ENCODE measurements at regions not wholly inside any gene's neighbourhood (a gene's known extent, or its start where the extent isn't known, plus 50 kb on each side); places are given as distances from the start of the nearest gene placed in this dataset.

DNA sequence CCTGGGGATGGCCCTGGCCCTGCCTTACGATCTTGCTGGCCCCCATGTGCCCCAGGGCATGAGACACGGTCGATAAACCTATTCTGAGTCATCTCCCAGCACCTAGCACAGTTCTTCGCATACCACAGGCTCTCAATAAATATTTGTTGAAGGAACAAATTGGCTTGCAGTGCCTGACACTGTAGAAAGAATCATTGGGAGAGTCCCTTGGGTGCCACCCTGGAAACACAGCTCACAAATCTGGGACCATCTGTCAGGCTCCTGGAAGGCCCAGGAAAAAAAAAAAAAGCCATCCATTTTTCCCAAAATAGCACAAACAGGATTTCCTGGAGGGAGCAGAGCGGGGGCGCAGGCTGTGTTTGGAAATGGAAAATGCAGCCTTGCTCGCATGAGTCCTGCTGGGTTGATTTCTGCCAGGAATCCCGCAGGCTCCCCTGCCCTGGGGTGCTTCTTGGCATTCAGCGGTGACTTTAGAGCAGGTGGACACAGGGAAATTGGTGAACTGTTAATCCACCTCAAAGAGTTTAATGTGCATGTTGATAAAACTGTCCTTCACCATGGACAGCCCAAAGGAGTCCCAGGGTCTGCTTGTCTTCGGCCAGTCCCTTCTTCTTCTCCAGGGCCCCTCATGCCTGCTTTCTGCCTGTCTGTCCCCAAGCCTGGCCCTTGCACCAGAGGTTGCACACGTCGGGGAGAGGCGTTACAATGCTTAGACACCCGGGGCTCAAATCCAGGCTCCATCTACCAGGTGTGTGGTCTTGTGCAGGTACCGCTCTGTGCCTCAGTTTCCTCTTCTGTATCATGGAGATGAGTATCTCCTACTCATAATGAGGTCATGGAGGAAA lies 106.1 kb upstream of the RFLNA start (continued):
- TF ChIP-seq, protein P1, sequence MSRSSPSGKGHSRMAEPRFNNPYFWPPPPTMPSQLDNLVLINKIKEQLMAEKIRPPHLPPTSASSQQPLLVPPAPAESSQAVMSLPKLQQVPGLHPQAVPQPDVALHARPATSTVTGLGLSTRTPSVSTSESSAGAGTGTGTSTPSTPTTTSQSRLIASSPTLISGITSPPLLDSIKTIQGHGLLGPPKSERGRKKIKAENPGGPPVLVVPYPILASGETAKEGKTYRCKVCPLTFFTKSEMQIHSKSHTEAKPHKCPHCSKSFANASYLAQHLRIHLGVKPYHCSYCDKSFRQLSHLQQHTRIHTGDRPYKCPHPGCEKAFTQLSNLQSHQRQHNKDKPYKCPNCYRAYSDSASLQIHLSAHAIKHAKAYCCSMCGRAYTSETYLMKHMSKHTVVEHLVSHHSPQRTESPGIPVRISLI (CRISPR knock-in tag; IDR thresholded peaks at IDR 0.05; ENCODE audit: borderline replicate concordance): no peak
- TF ChIP-seq, protein P2, sequence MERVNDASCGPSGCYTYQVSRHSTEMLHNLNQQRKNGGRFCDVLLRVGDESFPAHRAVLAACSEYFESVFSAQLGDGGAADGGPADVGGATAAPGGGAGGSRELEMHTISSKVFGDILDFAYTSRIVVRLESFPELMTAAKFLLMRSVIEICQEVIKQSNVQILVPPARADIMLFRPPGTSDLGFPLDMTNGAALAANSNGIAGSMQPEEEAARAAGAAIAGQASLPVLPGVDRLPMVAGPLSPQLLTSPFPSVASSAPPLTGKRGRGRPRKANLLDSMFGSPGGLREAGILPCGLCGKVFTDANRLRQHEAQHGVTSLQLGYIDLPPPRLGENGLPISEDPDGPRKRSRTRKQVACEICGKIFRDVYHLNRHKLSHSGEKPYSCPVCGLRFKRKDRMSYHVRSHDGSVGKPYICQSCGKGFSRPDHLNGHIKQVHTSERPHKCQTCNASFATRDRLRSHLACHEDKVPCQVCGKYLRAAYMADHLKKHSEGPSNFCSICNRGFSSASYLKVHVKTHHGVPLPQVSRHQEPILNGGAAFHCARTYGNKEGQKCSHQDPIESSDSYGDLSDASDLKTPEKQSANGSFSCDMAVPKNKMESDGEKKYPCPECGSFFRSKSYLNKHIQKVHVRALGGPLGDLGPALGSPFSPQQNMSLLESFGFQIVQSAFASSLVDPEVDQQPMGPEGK (CRISPR knock-in tag; IDR thresholded peaks at IDR 0.05): peak; percentile 56; the same call in 1 of the 2 replicates
- TF ChIP-seq MXD4 (CRISPR knock-in tag; IDR thresholded peaks at IDR 0.05): no peak
- TF ChIP-seq, protein P3, sequence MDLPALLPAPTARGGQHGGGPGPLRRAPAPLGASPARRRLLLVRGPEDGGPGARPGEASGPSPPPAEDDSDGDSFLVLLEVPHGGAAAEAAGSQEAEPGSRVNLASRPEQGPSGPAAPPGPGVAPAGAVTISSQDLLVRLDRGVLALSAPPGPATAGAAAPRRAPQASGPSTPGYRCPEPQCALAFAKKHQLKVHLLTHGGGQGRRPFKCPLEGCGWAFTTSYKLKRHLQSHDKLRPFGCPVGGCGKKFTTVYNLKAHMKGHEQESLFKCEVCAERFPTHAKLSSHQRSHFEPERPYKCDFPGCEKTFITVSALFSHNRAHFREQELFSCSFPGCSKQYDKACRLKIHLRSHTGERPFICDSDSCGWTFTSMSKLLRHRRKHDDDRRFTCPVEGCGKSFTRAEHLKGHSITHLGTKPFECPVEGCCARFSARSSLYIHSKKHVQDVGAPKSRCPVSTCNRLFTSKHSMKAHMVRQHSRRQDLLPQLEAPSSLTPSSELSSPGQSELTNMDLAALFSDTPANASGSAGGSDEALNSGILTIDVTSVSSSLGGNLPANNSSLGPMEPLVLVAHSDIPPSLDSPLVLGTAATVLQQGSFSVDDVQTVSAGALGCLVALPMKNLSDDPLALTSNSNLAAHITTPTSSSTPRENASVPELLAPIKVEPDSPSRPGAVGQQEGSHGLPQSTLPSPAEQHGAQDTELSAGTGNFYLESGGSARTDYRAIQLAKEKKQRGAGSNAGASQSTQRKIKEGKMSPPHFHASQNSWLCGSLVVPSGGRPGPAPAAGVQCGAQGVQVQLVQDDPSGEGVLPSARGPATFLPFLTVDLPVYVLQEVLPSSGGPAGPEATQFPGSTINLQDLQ (CRISPR knock-in tag; IDR thresholded peaks at IDR 0.05): no peak
- TF ChIP-seq HOXA3 (CRISPR knock-in tag; IDR thresholded peaks at IDR 0.05): no peak
- no peak for TF ChIP-seq HOXA5 (CRISPR knock-in tag; IDR thresholded peaks at IDR 0.05)
- TF ChIP-seq ZFP41 (CRISPR knock-in tag; IDR thresholded peaks at IDR 0.05; ENCODE audit: borderline replicate concordance): no peak
- TF ChIP-seq SETDB1 (CRISPR knock-in tag; IDR thresholded peaks at IDR 0.05; ENCODE audit: borderline replicate concordance): no peak
- TF ChIP-seq TOE1 (CRISPR knock-in tag; IDR thresholded peaks at IDR 0.05): no peak
- TF ChIP-seq TEAD2 (CRISPR knock-in tag; IDR thresholded peaks at IDR 0.05): no peak
- TF ChIP-seq MIXL1 (CRISPR knock-in tag; IDR thresholded peaks at IDR 0.05): no peak
- TF ChIP-seq ZFP37 (CRISPR knock-in tag; IDR thresholded peaks at IDR 0.05; ENCODE audit: borderline replicate concordance): no peak
- TF ChIP-seq ZNF841 (CRISPR knock-in tag; IDR thresholded peaks at IDR 0.05; ENCODE audit: borderline replicate concordance): no peak
- no peak for TF ChIP-seq AKAP8 (CRISPR knock-in tag; IDR thresholded peaks at IDR 0.05)
- peak; percentile 7; the same call in 1 of the 2 replicates for TF ChIP-seq FOXA3 (CRISPR knock-in tag; IDR thresholded peaks at IDR 0.05)
- no peak for TF ChIP-seq TBL1XR1 (IDR thresholded peaks at IDR 0.05; ENCODE audit: borderline replicate concordance, low read length, partially characterized antibody)
- TF ChIP-seq, protein P4, sequence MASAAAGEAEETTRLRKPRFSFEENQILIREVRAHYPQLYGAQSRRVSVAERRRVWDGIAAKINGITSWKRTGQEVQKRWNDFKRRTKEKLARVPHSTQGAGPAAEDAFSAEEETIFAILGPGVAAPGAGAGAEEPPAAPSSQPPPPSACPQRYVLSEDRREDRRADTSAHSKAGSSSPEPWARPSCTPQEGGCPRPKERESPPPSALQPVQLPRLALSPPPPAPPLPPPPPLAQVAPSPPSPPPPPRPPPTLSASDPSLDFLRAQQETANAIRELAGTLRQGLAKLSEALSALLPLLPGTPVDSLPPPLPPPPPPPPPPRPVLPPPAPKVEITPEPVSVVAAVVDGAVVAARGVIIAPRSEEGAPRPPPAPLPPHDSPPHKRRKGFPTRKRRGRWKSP (CRISPR knock-in tag; IDR thresholded peaks at IDR 0.05): no peak
- TF ChIP-seq, protein P5, sequence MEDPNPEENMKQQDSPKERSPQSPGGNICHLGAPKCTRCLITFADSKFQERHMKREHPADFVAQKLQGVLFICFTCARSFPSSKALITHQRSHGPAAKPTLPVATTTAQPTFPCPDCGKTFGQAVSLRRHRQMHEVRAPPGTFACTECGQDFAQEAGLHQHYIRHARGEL (CRISPR knock-in tag; IDR thresholded peaks at IDR 0.05): no peak
- TF ChIP-seq, protein P6, sequence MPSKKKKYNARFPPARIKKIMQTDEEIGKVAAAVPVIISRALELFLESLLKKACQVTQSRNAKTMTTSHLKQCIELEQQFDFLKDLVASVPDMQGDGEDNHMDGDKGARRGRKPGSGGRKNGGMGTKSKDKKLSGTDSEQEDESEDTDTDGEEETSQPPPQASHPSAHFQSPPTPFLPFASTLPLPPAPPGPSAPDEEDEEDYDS (CRISPR knock-in tag; IDR thresholded peaks at IDR 0.05): no peak
- TF ChIP-seq MXI1 (IDR thresholded peaks at IDR 0.05; ENCODE audit: borderline replicate concordance, low read depth, low read length): no peak
- no peak for TF ChIP-seq TRIM24 (CRISPR knock-in tag; IDR thresholded peaks at IDR 0.05)
- TF ChIP-seq ZNF878 (CRISPR knock-in tag; IDR thresholded peaks at IDR 0.05): no peak
